HepG2 (cell line): ENCODE measurements at regions not wholly inside any gene's neighbourhood (a gene's known extent, or its start where the extent isn't known, plus 50 kb on each side); places are given as distances from the start of the nearest gene placed in this dataset.
"Not testable (repeated sequence)": the region's sequence is repeated elsewhere in the genome, so short reads cannot be mapped to it uniquely, and the experiment has no call there.

ENCODE experiments used
- ARHGAP35 ChIP-seq: sonication (generic); formaldehyde crosslinking; IDR thresholded peaks from 2 replicates; pipeline ENCODE4 v1.9.0; 2022; ENCODE audit warnings: mild to moderate bottlenecking, inconsistent platforms, moderate library complexity, missing genetic modification reagents, borderline replicate concordance
- CTCF ChIP-seq: sonication (generic); formaldehyde crosslinking; IDR thresholded peaks from 2 replicates; pipeline ENCODE4 v1.5.0; 2020; ENCODE audit warnings: mild to moderate bottlenecking, missing genetic modification reagents, moderate library complexity
- FOXP1 ChIP-seq, 2 experiments: fragments of 450-650 bp in 1 of 2; IDR thresholded peaks; 2 replicates each; pipeline ENCODE4 v1.6.1; 2017 to 2018; ENCODE audit warnings: antibody characterized with exemption in 1 of 2
- GPN1 ChIP-seq: sonication (generic); formaldehyde crosslinking; IDR thresholded peaks from 2 replicates; pipeline ENCODE4 v1.5.1; 2020; ENCODE audit warnings: missing genetic modification reagents, borderline replicate concordance
- HNF4G ChIP-seq, 2 experiments: sonication (generic) in 1 of 2; formaldehyde crosslinking in 1 of 2; IDR thresholded peaks; 2 replicates each; pipeline versions ENCODE4 v1.4.0 to v1.6.1; 2011 to 2020; ENCODE audit warnings: borderline replicate concordance in 2 of 2, low read depth in 2 of 2, mild to moderate bottlenecking in 2 of 2, low read length in 1 of 2, missing genetic modification reagents in 1 of 2, moderate library complexity in 1 of 2
- JUN ChIP-seq: sonication (generic); formaldehyde crosslinking; IDR thresholded peaks from 2 replicates; pipeline ENCODE4 v1.4.0; 2020; ENCODE audit warnings: mild to moderate bottlenecking, missing genetic modification reagents
- MEIS2 ChIP-seq: sonication (generic); formaldehyde crosslinking; IDR thresholded peaks from 2 replicates; pipeline ENCODE4 v1.9.0; 2021; ENCODE audit warnings: mild to moderate bottlenecking, missing genetic modification reagents
- NCOA5 ChIP-seq: sonication (generic); formaldehyde crosslinking; IDR thresholded peaks from 2 replicates; pipeline ENCODE4 v1.4.0; 2020; ENCODE audit warnings: missing genetic modification reagents
- REST ChIP-seq, 2 experiments: IDR thresholded peaks; 2 replicates each; pipeline ENCODE4 v1.6.1; 2011 to 2012; ENCODE audit warnings: low read length in 2 of 2, borderline replicate concordance in 1 of 2, low read depth in 1 of 2, mild to moderate bottlenecking in 1 of 2, moderate library complexity in 1 of 2
- ZNF232 ChIP-seq: sonication (generic); formaldehyde crosslinking; IDR thresholded peaks from 2 replicates; pipeline ENCODE4 v1.4.0; 2020; ENCODE audit warnings: missing genetic modification reagents, borderline replicate concordance
- ZNF44 ChIP-seq: sonication (generic); formaldehyde crosslinking; IDR thresholded peaks from 2 replicates; pipeline ENCODE4 v1.5.1; 2020; ENCODE audit warnings: mild to moderate bottlenecking, missing genetic modification reagents
- ZNF501 ChIP-seq: sonication (generic); formaldehyde crosslinking; IDR thresholded peaks from 2 replicates; pipeline ENCODE4 v1.5.1; 2020; ENCODE audit warnings: mild to moderate bottlenecking, moderate library complexity, missing genetic modification reagents
- ZNF549 ChIP-seq: sonication (generic); formaldehyde crosslinking; IDR thresholded peaks from 2 replicates; pipeline ENCODE4 v1.5.0; 2020; ENCODE audit warnings: missing genetic modification reagents
- TF ChIP-seq, protein P1 (sequence below): sonication (generic); formaldehyde crosslinking; IDR thresholded peaks from 2 replicates; pipeline ENCODE4 v1.4.0; 2020; ENCODE audit warnings: missing genetic modification reagents

GRCh38 chr2:91590381-91590780 is 2898.9 kb downstream of the RPIA start:
- TF ChIP-seq ARHGAP35; ZNF232 (CRISPR knock-in tag); HNF4G (IDR thresholded peaks at IDR 0.05; ENCODE audit: borderline replicate concordance, low read depth, low read length); HNF4G (CRISPR knock-in tag; IDR thresholded peaks at IDR 0.05; ENCODE audit: borderline replicate concordance, low read depth); FOXP1 (IDR thresholded peaks at IDR 0.05); FOXP1 (CRISPR knock-in tag; IDR thresholded peaks at IDR 0.05); NCOA5 (CRISPR knock-in tag); ZNF501 (CRISPR knock-in tag); JUN; GPN1 (CRISPR knock-in tag); REST (IDR thresholded peaks at IDR 0.05; ENCODE audit: borderline replicate concordance in 1 of 2, low read depth in 1 of 2, low read length in 2 of 2); MEIS2; ZNF44 (CRISPR knock-in tag); ZNF549; CTCF (CRISPR knock-in tag): not testable (repeated sequence)
- TF ChIP-seq, protein P1, sequence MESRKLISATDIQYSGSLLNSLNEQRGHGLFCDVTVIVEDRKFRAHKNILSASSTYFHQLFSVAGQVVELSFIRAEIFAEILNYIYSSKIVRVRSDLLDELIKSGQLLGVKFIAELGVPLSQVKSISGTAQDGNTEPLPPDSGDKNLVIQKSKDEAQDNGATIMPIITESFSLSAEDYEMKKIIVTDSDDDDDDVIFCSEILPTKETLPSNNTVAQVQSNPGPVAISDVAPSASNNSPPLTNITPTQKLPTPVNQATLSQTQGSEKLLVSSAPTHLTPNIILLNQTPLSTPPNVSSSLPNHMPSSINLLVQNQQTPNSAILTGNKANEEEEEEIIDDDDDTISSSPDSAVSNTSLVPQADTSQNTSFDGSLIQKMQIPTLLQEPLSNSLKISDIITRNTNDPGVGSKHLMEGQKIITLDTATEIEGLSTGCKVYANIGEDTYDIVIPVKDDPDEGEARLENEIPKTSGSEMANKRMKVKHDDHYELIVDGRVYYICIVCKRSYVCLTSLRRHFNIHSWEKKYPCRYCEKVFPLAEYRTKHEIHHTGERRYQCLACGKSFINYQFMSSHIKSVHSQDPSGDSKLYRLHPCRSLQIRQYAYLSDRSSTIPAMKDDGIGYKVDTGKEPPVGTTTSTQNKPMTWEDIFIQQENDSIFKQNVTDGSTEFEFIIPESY: not testable (repeated sequence)
